GM12891 (cell line): ENCODE measurements at regions not wholly inside any gene's neighbourhood (a gene's known extent, or its start where the extent isn't known, plus 50 kb on each side); places are given as distances from the start of the nearest gene placed in this dataset.

Source experiments
- DNase-seq: peaks from one replicate; pipeline ENCODE4 v3.0.0; 2011; ENCODE audit warnings: low spot score; ENCODE audit not compliant: insufficient read length
- FAIRE-seq: peaks from 2 replicates; lab custom pipeline; 2011; peaks lifted over from hg19 to GRCh38; lab: Jason Lieb, UNC
- PAX5 ChIP-seq: IDR thresholded peaks from 2 replicates; pipeline ENCODE4 v1.6.1; 2011; ENCODE audit warnings: low read length, moderate library complexity, mild to moderate bottlenecking; ENCODE audit not compliant: insufficient read depth, severe bottlenecking
- POLR2A ChIP-seq: IDR thresholded peaks from 2 replicates; pipeline ENCODE4 v1.6.1; 2011; ENCODE audit warnings: low read depth, low read length, control low read depth
- POLR2AphosphoS5 ChIP-seq: IDR thresholded peaks from 2 replicates; pipeline ENCODE4 v1.6.1; 2011; ENCODE audit warnings: low read depth, low read length, control low read depth
- POU2F2 ChIP-seq: IDR thresholded peaks from 2 replicates; pipeline ENCODE4 v1.6.1; 2011; ENCODE audit warnings: low read depth, mild to moderate bottlenecking, control low read depth, low read length, moderate library complexity
- SPI1 ChIP-seq: IDR thresholded peaks from 2 replicates; pipeline ENCODE4 v1.6.1; 2011; ENCODE audit warnings: low read depth, low read length, control low read depth
- TAF1 ChIP-seq: IDR thresholded peaks from 2 replicates; pipeline ENCODE4 v1.6.1; 2011; ENCODE audit warnings: low read depth, low read length, control low read depth

DNA sequence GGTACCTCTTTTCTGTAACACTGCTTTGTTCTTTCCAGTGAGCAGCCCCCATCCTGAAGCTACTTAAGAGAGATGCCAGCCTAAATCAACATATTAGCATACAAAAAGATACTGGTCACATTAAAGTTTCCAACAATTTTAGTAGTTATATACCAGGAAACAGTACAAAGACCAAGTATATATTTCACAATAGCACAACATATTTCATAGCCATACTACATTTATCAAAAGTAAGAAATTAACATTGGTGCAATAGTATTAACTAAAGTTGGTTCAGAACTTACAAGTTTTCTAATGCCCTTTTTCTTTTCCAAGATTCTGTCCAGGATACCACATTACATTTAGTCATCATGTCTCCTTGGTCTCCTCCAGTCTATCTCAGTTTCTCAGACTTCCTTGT, 641.0 kb upstream of the GJE1 start:
- DNase-seq, result no peak
- FAIRE-seq, result no peak
- TF ChIP-seq SPI1, result no peak
- TF ChIP-seq TAF1, result no peak

DNA sequence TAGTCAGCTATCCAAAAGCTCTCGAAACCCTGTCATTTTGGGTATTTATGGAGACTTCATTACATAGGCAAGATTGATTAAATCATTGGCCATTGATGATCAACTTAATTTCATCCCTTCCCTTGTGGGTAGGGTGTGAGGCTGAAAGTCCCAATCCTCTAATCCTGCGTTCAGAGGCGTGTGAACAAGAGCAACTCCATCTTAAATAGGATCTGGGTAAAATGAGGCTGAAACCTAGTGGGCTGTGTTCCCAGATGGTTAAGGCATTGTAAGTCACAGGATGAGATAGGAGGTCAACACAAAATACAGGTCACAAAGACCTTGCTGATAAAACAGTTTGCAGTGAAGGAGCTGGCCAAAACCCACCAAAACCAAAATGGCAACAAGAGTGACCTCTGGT, 641.7 kb upstream of the GJE1 start:
- TF ChIP-seq POU2F2 (no peak), PAX5 (no peak), POLR2AphosphoS5 (no peak), TAF1 (no peak), POLR2A (no peak), SPI1 (no peak)
- no peak for DNase-seq
- no peak for FAIRE-seq

DNA sequence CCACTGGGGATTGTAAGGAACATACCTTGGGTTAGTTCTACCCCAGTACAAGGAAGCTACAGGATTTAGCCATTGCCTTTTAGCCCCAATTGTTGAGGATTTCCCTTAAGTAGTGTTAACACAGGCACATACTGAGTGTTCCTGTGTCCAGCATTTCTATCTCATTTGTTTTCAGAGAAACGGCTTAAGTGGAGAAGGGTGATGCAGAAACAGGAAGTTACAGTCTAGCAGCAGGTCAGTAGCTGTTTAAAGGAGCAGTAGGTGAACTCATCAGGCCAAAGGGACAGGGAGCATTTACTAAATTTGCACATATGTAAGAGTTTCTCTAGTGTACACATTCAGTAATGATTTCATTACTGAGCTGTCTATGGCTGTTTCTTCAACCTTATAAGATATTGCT, 644.2 kb upstream of the GJE1 start:
- DNase-seq (no peak), FAIRE-seq (peak; percentile 77)
- TF ChIP-seq POU2F2 (no peak), POLR2AphosphoS5 (no peak), TAF1 (no peak), PAX5 (no peak), SPI1 (no peak), POLR2A (no peak)

- no peak for TF ChIP-seq TAF1
- TF ChIP-seq POLR2A, result no peak
- TF ChIP-seq PAX5, result no peak
- no peak for TF ChIP-seq SPI1
- no peak for TF ChIP-seq POLR2AphosphoS5
- no peak for TF ChIP-seq POU2F2
- no peak for DNase-seq
- FAIRE-seq, result no peak
Measured at GRCh38 chr6:141486942-141487341, 645.8 kb upstream of the GJE1 start.

DNA sequence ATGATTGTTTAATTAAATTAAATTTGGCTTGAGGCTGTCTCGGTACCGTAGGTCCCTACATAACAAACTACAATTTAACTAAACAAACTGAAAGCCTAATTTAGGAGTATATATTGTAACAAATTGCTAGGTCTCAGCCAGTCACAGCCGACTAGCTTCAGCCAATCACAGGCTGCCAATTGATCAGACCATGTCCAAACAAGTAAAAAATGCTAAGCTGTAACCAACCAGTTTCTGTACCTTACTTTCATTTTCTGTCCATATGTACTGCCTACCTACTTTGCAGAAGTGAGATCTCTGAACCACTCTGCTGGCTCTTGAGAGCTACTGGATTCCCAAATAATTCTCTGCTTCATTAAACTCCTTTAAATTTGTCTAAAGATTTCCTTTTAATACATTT, 648.0 kb upstream of the GJE1 start:
- no peak for TF ChIP-seq POLR2AphosphoS5
- TF ChIP-seq POLR2A, result no peak
- no peak for TF ChIP-seq TAF1
- peak; percentile 89 for TF ChIP-seq SPI1
- no peak for TF ChIP-seq PAX5
- TF ChIP-seq POU2F2, result no peak
- FAIRE-seq (peak; percentile 94), DNase-seq (no peak)

DNA sequence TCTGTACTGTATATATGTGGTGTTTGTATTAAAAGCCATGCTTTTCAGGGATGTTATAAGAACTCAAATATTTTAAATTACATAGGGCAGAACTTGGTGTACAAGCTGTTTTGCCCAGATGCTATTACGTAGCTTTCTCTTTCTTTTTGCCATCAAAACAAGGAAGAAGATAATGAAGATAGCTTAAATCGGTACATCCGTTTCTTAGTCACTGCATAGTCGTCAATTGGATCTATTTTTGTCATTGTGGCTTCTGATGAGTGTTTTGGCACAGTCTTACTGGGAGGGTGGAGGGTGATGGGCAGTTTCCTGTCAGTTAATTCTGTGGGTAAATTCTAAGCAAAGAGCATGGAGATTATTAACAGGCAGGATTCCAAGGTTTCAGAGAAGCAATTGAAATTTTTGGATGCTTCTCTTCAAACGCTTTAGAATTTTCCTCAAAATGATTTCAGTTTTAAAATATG, 649.1 kb upstream of the GJE1 start:
- TF ChIP-seq POLR2AphosphoS5 (no peak), SPI1 (no peak), TAF1 (no peak), PAX5 (no peak), POU2F2 (peak; percentile 63), POLR2A (no peak)
- peak; percentile 93 for FAIRE-seq
- DNase-seq, result peak; percentile 16

DNA sequence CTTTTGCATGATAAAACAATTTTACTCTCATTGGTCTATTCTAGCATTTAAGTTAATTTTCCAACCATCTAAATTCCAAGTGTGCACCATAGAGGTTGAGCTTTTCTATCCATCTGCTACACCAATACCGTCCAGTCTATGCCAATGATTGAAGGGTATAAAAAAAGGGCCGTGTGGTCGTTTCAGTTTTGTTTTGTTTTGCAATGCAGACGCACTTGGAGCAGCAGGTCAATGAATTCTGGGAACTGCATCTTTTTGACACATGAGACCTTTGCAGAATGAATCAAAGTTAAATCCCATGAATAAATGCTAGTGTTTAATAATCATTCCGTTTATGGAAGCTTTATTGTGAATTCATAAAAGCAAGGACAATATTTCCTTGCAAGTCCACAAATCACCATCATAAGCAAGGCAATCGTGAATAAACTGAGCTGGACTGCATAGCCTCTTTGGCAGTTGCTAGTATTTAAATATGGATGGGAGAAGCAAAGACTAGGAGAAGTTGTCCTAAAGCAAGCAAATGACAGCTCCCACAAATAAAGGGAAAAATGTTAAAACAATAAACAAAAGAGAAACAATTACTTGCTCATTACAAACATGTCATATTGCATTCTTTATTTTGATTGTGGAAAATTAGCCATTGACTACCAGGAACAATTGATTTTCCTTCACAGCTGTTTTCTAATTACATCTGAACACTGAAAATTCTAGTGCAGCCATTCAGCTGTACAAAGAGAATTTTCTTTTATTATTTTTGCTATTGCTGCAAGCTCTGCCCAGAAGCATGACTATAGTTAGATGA, 649.7 kb upstream of the GJE1 start:
- peak; percentile 40 for FAIRE-seq

GRCh38 chr6:141475259-141475658, 657.5 kb upstream of the GJE1 start:
- DNase-seq (no peak), FAIRE-seq (no peak)
- TF ChIP-seq TAF1 (no peak), POLR2AphosphoS5 (no peak), POLR2A (no peak), SPI1 (no peak), PAX5 (no peak), POU2F2 (no peak)

More for the DNA sequence above, 649.7 kb upstream of the GJE1 start:
- TF ChIP-seq PAX5 (no peak), POU2F2 (no peak), POLR2A (no peak), TAF1 (no peak), SPI1 (no peak), POLR2AphosphoS5 (no peak)
- no peak for DNase-seq

DNA sequence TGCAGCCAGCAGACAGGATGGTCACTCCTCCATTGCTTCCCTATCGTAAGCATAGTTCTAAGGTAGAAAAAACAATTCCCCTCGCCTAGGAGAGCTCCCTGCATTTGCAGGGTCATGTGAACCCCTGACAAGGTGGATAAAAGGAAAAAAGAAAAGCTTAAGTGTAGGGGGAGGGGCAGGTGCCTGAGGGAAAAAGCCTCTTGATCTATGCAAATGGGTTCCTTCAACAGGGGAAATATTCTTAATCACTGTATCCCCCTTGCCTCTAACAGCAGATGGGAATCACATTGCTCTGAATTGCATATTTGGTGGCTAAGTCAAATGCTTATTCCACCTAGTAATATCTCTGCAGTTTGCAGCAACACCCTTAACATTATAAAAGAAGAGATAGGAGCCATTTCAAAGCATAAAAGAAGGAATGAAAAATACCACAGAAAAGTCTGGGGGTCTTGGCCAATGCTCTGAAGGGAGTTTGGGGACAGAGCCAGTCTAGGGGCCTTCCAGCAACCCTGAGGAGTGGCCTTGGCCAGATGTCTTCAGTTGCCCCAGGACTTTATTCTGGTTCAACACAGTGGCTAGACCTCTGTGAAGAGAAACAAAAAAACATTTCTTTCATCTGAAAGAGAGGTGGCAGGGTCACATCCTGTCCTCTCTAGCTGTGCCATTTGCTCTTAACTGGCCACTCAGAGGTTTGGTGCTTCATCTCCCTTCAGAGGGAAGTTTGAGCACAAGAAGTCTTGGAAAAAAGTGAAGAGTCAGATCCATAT, 660.4 kb upstream of the GJE1 start:
- no peak for DNase-seq
- no peak for FAIRE-seq
- TF ChIP-seq POLR2A (no peak), PAX5 (no peak), TAF1 (no peak), SPI1 (no peak), POLR2AphosphoS5 (no peak), POU2F2 (no peak)
